GM19239 (cell line): ENCODE measurements at regions not wholly inside any gene's neighbourhood (a gene's known extent, or its start where the extent isn't known, plus 50 kb on each side); places are given as distances from the start of the nearest gene placed in this dataset.
"Not testable (repeated sequence)": the region's sequence is repeated elsewhere in the genome, so short reads cannot be mapped to it uniquely, and the experiment has no call there.

Experiments used
- DNase-seq: peaks from one replicate; pipeline ENCODE4 v3.0.0; 2011; ENCODE audit warnings: low spot score; ENCODE audit not compliant: insufficient read length
- FAIRE-seq: peaks from 2 replicates; lab custom pipeline; 2011; peaks lifted over from hg19 to GRCh38; lab: Jason Lieb, UNC

- FAIRE-seq, DNase-seq: not testable (repeated sequence)
Measured at GRCh38 chr2:111347695-111348094, 227.0 kb downstream of the BCL2L11 start.

GRCh38 chr2:111348316-111348715, 227.6 kb downstream of the BCL2L11 start:
- not testable (repeated sequence) for FAIRE-seq, DNase-seq

GRCh38 chr2:111355022-111355817, 234.5 kb downstream of the BCL2L11 start:
- not testable (repeated sequence) for DNase-seq, FAIRE-seq

GRCh38 chr2:111355823-111356511, 235.3 kb downstream of the BCL2L11 start:
- not testable (repeated sequence) for DNase-seq, FAIRE-seq

- DNase-seq, FAIRE-seq: not testable (repeated sequence)
Measured at GRCh38 chr2:111356512-111357031, 235.9 kb downstream of the BCL2L11 start.

- DNase-seq, FAIRE-seq: not testable (repeated sequence)
Measured at GRCh38 chr2:111365986-111366640, 245.4 kb downstream of the BCL2L11 start.

- not testable (repeated sequence) for FAIRE-seq, DNase-seq
Measured at GRCh38 chr2:111366641-111367029, 245.9 kb downstream of the BCL2L11 start.

GRCh38 chr2:111367080-111367479, 246.4 kb downstream of the BCL2L11 start:
- FAIRE-seq, DNase-seq: not testable (repeated sequence)

GRCh38 chr2:111367871-111368270, 247.2 kb downstream of the BCL2L11 start:
- not testable (repeated sequence) for DNase-seq, FAIRE-seq

- not testable (repeated sequence) for DNase-seq, FAIRE-seq
Measured at GRCh38 chr2:111368288-111368687, 247.6 kb downstream of the BCL2L11 start.

GRCh38 chr2:111373060-111373459, 252.3 kb downstream of the BCL2L11 start:
- not testable (repeated sequence) for DNase-seq, FAIRE-seq

GRCh38 chr2:111373989-111374388, 253.3 kb downstream of the BCL2L11 start:
- DNase-seq, FAIRE-seq: not testable (repeated sequence)

GRCh38 chr2:111374734-111375133, 254.0 kb downstream of the BCL2L11 start:
- FAIRE-seq, DNase-seq: not testable (repeated sequence)

- not testable (repeated sequence) for FAIRE-seq, DNase-seq
Measured at GRCh38 chr2:111375320-111375883, 254.7 kb downstream of the BCL2L11 start.

GRCh38 chr2:111376272-111376970, 255.7 kb downstream of the BCL2L11 start:
- not testable (repeated sequence) for FAIRE-seq, DNase-seq

GRCh38 chr2:111376971-111377352, 256.2 kb downstream of the BCL2L11 start:
- FAIRE-seq: not testable (repeated sequence)

GRCh38 chr2:111377386-111377959, 256.8 kb downstream of the BCL2L11 start:
- not testable (repeated sequence) for DNase-seq, FAIRE-seq

More at GRCh38 chr2:111376971-111377352, 256.2 kb downstream of the BCL2L11 start:
- not testable (repeated sequence) for DNase-seq

- DNase-seq, FAIRE-seq: not testable (repeated sequence)
Measured at GRCh38 chr2:111378348-111378747, 257.6 kb downstream of the BCL2L11 start.
